ENCODE measurements at regions not wholly inside any gene's neighbourhood (a gene's known extent, or its start where the extent isn't known, plus 50 kb on each side); places are given as distances from the start of the nearest gene placed in this dataset.

- TF ChIP-seq PAX5 (IDR thresholded peaks at IDR 0.05; ENCODE audit: insufficient read depth, low read length, severe bottlenecking), result no peak
- TF ChIP-seq POU2F2 (IDR thresholded peaks at IDR 0.05; ENCODE audit: low read depth, low read length), result no peak
- no peak for TF ChIP-seq TAF1 (IDR thresholded peaks at IDR 0.05; ENCODE audit: low read depth, low read length)
- TF ChIP-seq SPI1 (IDR thresholded peaks at IDR 0.05; ENCODE audit: low read depth, low read length), result no peak
- DNase-seq (ENCODE audit: insufficient read length, low spot score) (no peak), FAIRE-seq (no peak)
Measured at GRCh38 chr2:217465100-217465499, 537.7 kb downstream of the TNS1 start.

- no peak for TF ChIP-seq PAX5 (IDR thresholded peaks at IDR 0.05; ENCODE audit: insufficient read depth, low read length, severe bottlenecking)
- no peak for TF ChIP-seq POU2F2 (IDR thresholded peaks at IDR 0.05; ENCODE audit: low read depth, low read length)
- peak; percentile 93 for TF ChIP-seq SPI1 (IDR thresholded peaks at IDR 0.05; ENCODE audit: low read depth, low read length)
- TF ChIP-seq TAF1 (IDR thresholded peaks at IDR 0.05; ENCODE audit: low read depth, low read length), result no peak
- peak; percentile 48 for FAIRE-seq
- peak; percentile 5 for DNase-seq (ENCODE audit: insufficient read length, low spot score)
Measured at GRCh38 chr2:217463402-217464075, 539.3 kb downstream of the TNS1 start.

DNA sequence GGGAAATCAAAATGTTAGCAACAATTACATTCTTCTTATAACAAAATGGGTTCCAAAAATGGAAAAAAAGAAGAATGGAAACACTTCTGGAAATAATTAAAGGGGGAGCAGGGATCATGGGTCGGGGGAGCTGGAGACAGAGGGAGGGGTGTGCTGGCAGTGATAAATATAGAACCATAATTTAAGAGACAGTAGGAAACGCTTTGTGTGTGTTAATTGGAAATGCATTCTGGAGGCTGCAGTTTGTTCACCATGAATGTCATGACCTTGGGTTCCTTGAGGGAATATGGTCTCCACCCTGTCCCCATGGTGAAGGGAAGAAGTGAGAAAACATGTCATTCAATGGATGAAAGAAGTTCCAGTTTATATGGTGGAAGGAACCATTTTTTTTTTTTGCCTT, 540.7 kb downstream of the TNS1 start:
- TF ChIP-seq PAX5 (IDR thresholded peaks at IDR 0.05; ENCODE audit: insufficient read depth, low read length, severe bottlenecking), result no peak
- no peak for TF ChIP-seq SPI1 (IDR thresholded peaks at IDR 0.05; ENCODE audit: low read depth, low read length)
- no peak for TF ChIP-seq POLR2AphosphoS5 (IDR thresholded peaks at IDR 0.05; ENCODE audit: low read depth, low read length)
- no peak for TF ChIP-seq POU2F2 (IDR thresholded peaks at IDR 0.05; ENCODE audit: low read depth, low read length)
- TF ChIP-seq POLR2A (IDR thresholded peaks at IDR 0.05; ENCODE audit: low read depth, low read length), result no peak
- no peak for TF ChIP-seq TAF1 (IDR thresholded peaks at IDR 0.05; ENCODE audit: low read depth, low read length)
- FAIRE-seq (no peak), DNase-seq (ENCODE audit: insufficient read length, low spot score) (no peak)

- DNase-seq (ENCODE audit: insufficient read length, low spot score) (no peak), FAIRE-seq (no peak)
- no peak for TF ChIP-seq SPI1 (IDR thresholded peaks at IDR 0.05; ENCODE audit: low read depth, low read length)
- TF ChIP-seq PAX5 (IDR thresholded peaks at IDR 0.05; ENCODE audit: insufficient read depth, low read length, severe bottlenecking), result no peak
- TF ChIP-seq POU2F2 (IDR thresholded peaks at IDR 0.05; ENCODE audit: low read depth, low read length), result no peak
- TF ChIP-seq TAF1 (IDR thresholded peaks at IDR 0.05; ENCODE audit: low read depth, low read length), result no peak
- no peak for TF ChIP-seq POLR2AphosphoS5 (IDR thresholded peaks at IDR 0.05; ENCODE audit: low read depth, low read length)
- no peak for TF ChIP-seq POLR2A (IDR thresholded peaks at IDR 0.05; ENCODE audit: low read depth, low read length)
Measured at GRCh38 chr2:217461674-217462073, 541.1 kb downstream of the TNS1 start.

- DNase-seq (ENCODE audit: insufficient read length, low spot score) (no peak), FAIRE-seq (no peak)
- TF ChIP-seq TAF1 (IDR thresholded peaks at IDR 0.05; ENCODE audit: low read depth, low read length) (no peak), POLR2A (IDR thresholded peaks at IDR 0.05; ENCODE audit: low read depth, low read length) (no peak), POU2F2 (IDR thresholded peaks at IDR 0.05; ENCODE audit: low read depth, low read length) (no peak), POLR2AphosphoS5 (IDR thresholded peaks at IDR 0.05; ENCODE audit: low read depth, low read length) (no peak), SPI1 (IDR thresholded peaks at IDR 0.05; ENCODE audit: low read depth, low read length) (no peak), PAX5 (IDR thresholded peaks at IDR 0.05; ENCODE audit: insufficient read depth, low read length, severe bottlenecking) (no peak)
Measured at GRCh38 chr2:217459680-217460405, 543.0 kb downstream of the TNS1 start.

DNA sequence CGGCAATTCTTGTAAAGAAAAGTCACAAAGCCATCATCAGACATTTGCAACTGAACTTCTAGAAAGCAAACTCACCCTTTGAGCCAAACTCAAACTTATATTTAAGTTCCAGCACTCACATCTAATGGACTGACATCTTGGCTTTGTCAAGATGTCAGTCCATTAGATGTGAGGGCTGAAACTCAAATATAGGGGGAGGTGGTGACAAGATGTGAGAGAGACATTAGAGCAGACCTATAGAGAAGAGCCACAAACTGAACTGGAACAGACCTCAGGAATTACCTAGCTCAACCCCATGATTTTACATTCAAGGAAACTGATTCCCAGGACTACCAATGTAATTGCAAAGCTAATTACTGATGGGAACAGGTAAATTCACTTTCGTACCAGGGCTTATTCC, 543.8 kb downstream of the TNS1 start:
- TF ChIP-seq TAF1 (IDR thresholded peaks at IDR 0.05; ENCODE audit: low read depth, low read length) (no peak), POLR2AphosphoS5 (IDR thresholded peaks at IDR 0.05; ENCODE audit: low read depth, low read length) (no peak), SPI1 (IDR thresholded peaks at IDR 0.05; ENCODE audit: low read depth, low read length) (no peak), POLR2A (IDR thresholded peaks at IDR 0.05; ENCODE audit: low read depth, low read length) (no peak), POU2F2 (IDR thresholded peaks at IDR 0.05; ENCODE audit: low read depth, low read length) (no peak), PAX5 (IDR thresholded peaks at IDR 0.05; ENCODE audit: insufficient read depth, low read length, severe bottlenecking) (no peak)
- FAIRE-seq (no peak), DNase-seq (ENCODE audit: insufficient read length, low spot score) (no peak)

DNA sequence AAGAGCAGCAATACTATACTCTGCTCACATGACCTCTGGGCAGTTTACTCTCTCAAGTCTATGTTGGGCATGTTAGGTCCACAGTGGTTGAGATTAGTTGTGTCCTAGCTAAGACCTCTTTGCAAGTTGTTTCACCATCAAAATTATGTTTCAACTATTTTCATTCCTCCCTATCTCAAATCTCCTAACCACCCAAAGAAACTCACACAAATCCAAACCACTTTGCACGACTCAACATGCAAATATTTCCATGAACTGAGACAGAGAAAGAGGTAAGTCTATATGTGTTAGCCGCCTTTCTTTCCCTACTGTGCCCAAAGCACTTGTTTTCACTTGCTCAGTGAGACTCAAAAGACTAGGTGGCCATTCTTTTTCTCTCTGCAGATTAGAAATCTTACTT, 546.8 kb downstream of the TNS1 start:
- FAIRE-seq (no peak), DNase-seq (ENCODE audit: insufficient read length, low spot score) (no peak)
- TF ChIP-seq SPI1 (IDR thresholded peaks at IDR 0.05; ENCODE audit: low read depth, low read length) (no peak), POLR2AphosphoS5 (IDR thresholded peaks at IDR 0.05; ENCODE audit: low read depth, low read length) (no peak), POLR2A (IDR thresholded peaks at IDR 0.05; ENCODE audit: low read depth, low read length) (no peak), PAX5 (IDR thresholded peaks at IDR 0.05; ENCODE audit: insufficient read depth, low read length, severe bottlenecking) (no peak), TAF1 (IDR thresholded peaks at IDR 0.05; ENCODE audit: low read depth, low read length) (no peak), POU2F2 (IDR thresholded peaks at IDR 0.05; ENCODE audit: low read depth, low read length) (no peak)

DNA sequence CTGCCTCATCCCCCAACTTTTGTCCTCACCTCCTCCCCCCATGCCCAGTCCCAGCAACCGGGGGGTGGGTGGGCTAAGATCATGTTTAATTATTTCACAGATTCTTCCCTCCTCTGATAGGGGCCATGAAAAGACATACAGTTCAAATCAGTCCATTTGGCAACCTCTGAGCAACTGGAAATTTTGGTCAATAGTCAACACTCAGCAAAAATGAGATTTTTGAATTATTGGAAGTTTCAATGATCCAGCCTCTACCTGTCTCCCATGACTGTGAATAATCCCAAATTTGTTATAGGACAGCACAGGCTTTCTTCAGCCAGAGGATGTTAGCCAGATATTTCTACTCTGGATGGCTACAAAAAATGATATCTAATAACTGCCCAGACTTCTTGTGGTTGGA, 549.9 kb downstream of the TNS1 start:
- no peak for FAIRE-seq
- DNase-seq (ENCODE audit: insufficient read length, low spot score), result no peak
- TF ChIP-seq POU2F2 (IDR thresholded peaks at IDR 0.05; ENCODE audit: low read depth, low read length) (no peak), POLR2A (IDR thresholded peaks at IDR 0.05; ENCODE audit: low read depth, low read length) (no peak), TAF1 (IDR thresholded peaks at IDR 0.05; ENCODE audit: low read depth, low read length) (no peak), POLR2AphosphoS5 (IDR thresholded peaks at IDR 0.05; ENCODE audit: low read depth, low read length) (no peak), PAX5 (IDR thresholded peaks at IDR 0.05; ENCODE audit: insufficient read depth, low read length, severe bottlenecking) (no peak), SPI1 (IDR thresholded peaks at IDR 0.05; ENCODE audit: low read depth, low read length) (no peak)

DNA sequence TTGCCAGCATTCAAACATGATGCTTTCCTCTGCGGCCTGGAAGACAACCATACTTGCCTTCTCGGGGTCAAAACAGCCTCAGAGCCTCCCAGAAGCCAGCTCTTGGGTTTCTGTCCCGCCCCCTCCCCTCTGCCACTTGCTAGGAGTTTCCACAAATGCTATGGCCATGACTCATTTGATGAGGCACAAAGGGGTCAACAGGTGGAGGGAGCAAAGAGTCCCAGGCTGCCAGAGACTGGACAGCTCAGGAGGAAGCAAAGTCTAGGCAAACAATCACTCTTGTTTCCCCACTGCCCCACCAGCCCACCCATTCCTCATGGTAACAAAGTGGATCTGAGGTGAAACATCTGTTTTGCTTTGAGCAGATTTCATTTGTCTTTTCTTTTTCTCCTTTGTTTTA, 551.1 kb downstream of the TNS1 start:
- TF ChIP-seq POLR2A (IDR thresholded peaks at IDR 0.05; ENCODE audit: low read depth, low read length), result no peak
- no peak for TF ChIP-seq POLR2AphosphoS5 (IDR thresholded peaks at IDR 0.05; ENCODE audit: low read depth, low read length)
- TF ChIP-seq PAX5 (IDR thresholded peaks at IDR 0.05; ENCODE audit: insufficient read depth, low read length, severe bottlenecking), result no peak
- TF ChIP-seq POU2F2 (IDR thresholded peaks at IDR 0.05; ENCODE audit: low read depth, low read length), result no peak
- no peak for TF ChIP-seq SPI1 (IDR thresholded peaks at IDR 0.05; ENCODE audit: low read depth, low read length)
- TF ChIP-seq TAF1 (IDR thresholded peaks at IDR 0.05; ENCODE audit: low read depth, low read length), result no peak
- no peak for FAIRE-seq

More for the DNA sequence above, 551.1 kb downstream of the TNS1 start:
- no peak for DNase-seq (ENCODE audit: insufficient read length, low spot score)
